CD4-positive, alpha-beta T cell (primary cell): ENCODE measurements at regions not wholly inside any gene's neighbourhood (a gene's known extent, or its start where the extent isn't known, plus 50 kb on each side); places are given as distances from the start of the nearest gene placed in this dataset.

ENCODE experiments used
- ATAC-seq: fragments of 200-7000 bp; cut with Tn5 transposase; one replicate; pipeline ENCODE4 v1.10.0; 2022; ENCODE audit warnings: mild to moderate bottlenecking; ENCODE audit not compliant: poor library complexity
- CTCF ChIA-PET: fragments of 350-600 bp; sonication (Branson Sonifier 250); formaldehyde crosslinking; loops from one replicate; lab custom pipeline; 2021; ENCODE audit warnings: antibody characterized with exemption, inconsistent platforms; lab: Charles Lee
- POLR2A ChIA-PET: fragments of 350-600 bp; sonication (Branson Sonifier 250); formaldehyde crosslinking; loops from one replicate; lab custom pipeline; 2021; ENCODE audit warnings: antibody characterized with exemption, inconsistent platforms; lab: Charles Lee
- DNase-seq, 14 experiments: peaks; one replicate each; pipeline ENCODE4 v3.0.0-alpha.2; 2013 to 2020; ENCODE audit warnings: mixed read lengths in 2 of 14
- H3K27ac ChIP-seq, 2 donors: one replicate each; pipeline versions ENCODE4 v1.5.1 to v1.7.0; 2013; ENCODE audit warnings: low read length in 2 of 2, low read depth in 1 of 2, mild to moderate bottlenecking in 1 of 2
- H3K27me3 ChIP-seq, 2 experiments: 1 replicate in 1 of 2; 2 replicates in 1 of 2; pipeline versions ENCODE4 v1.6.1 to v1.7.0; 2013; ENCODE audit warnings: low read length in 2 of 2, control low read depth in 1 of 2, mild to moderate bottlenecking in 1 of 2, moderate library complexity in 1 of 2; ENCODE audit not compliant: insufficient read depth in 2 of 2, control insufficient read depth in 1 of 2
- H3K36me3 ChIP-seq: one replicate; pipeline ENCODE4 v1.6.1; 2013; ENCODE audit warnings: low read length, control low read depth; ENCODE audit not compliant: insufficient read depth
- H3K4me1 ChIP-seq: one replicate; pipeline ENCODE4 v1.6.1; 2013; ENCODE audit warnings: low read length, control low read depth; ENCODE audit not compliant: insufficient read depth
- H3K4me3 ChIP-seq: one replicate; pipeline ENCODE4 v1.5.1; 2013; ENCODE audit warnings: mild to moderate bottlenecking, low read length, moderate library complexity
- H3K9me3 ChIP-seq, 2 experiments: 1 replicate in 1 of 2; 2 replicates in 1 of 2; pipeline versions ENCODE4 v1.6.1 to v1.7.0; 2013; ENCODE audit warnings: low read length in 2 of 2, mild to moderate bottlenecking in 2 of 2, control low read depth in 1 of 2, moderate library complexity in 1 of 2; ENCODE audit not compliant: control insufficient read depth in 1 of 2, insufficient read depth in 1 of 2
- H3K27ac Mint-ChIP-seq: one replicate; pipeline ENCODE4 v1.8.0; 2020; ENCODE audit warnings: mixed read lengths
- H3K27me3 Mint-ChIP-seq: one replicate; pipeline ENCODE4 v1.8.0; 2021; ENCODE audit warnings: mixed read lengths
- H3K36me3 Mint-ChIP-seq: one replicate; pipeline ENCODE4 v1.8.0; 2021; ENCODE audit warnings: low read depth, mixed read lengths
- H3K4me1 Mint-ChIP-seq: one replicate; pipeline ENCODE4 v1.8.0; 2021; ENCODE audit warnings: low read depth, mixed read lengths
- H3K4me3 Mint-ChIP-seq: one replicate; pipeline ENCODE4 v1.8.0; 2020; ENCODE audit warnings: mild to moderate bottlenecking, mixed read lengths
- H3K9me3 Mint-ChIP-seq: one replicate; pipeline ENCODE4 v1.8.0; 2020; ENCODE audit warnings: mixed read lengths
- intact Hi-C, 2 experiments: fragments of 100-400 bp; cut with DNase I in 1 of 2; cut with micrococcal nuclease in 1 of 2; formaldehyde crosslinking; loops; one replicate each; pipeline versions ENCODE4 v1.15.1 to v1.9.0; 2023 to 2025; cut with DNase I, micrococcal nuclease
- TF ChIP-seq, protein P1 (sequence below): fragments of 200-600 bp; IDR thresholded peaks from one replicate; pipeline ENCODE4 v1.8.0; 2022; ENCODE audit warnings: antibody characterized with exemption, mild to moderate bottlenecking

- TF ChIP-seq, protein P1, sequence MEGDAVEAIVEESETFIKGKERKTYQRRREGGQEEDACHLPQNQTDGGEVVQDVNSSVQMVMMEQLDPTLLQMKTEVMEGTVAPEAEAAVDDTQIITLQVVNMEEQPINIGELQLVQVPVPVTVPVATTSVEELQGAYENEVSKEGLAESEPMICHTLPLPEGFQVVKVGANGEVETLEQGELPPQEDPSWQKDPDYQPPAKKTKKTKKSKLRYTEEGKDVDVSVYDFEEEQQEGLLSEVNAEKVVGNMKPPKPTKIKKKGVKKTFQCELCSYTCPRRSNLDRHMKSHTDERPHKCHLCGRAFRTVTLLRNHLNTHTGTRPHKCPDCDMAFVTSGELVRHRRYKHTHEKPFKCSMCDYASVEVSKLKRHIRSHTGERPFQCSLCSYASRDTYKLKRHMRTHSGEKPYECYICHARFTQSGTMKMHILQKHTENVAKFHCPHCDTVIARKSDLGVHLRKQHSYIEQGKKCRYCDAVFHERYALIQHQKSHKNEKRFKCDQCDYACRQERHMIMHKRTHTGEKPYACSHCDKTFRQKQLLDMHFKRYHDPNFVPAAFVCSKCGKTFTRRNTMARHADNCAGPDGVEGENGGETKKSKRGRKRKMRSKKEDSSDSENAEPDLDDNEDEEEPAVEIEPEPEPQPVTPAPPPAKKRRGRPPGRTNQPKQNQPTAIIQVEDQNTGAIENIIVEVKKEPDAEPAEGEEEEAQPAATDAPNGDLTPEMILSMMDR = no peak
- H3K27ac ChIP-seq = no peak overlapping the region
- H3K4me1 ChIP-seq = no peaks in the 10 kb centered on the region
- H3K27me3 ChIP-seq = no peaks in the 10 kb centered on the region
- POLR2A ChIA-PET = no interaction called here
- Mint-ChIP-seq H3K27me3 (no peaks in the 10 kb centered on the region), H3K9me3 (peaks cover 6% of the 10 kb centered on the region), H3K4me1 (no peaks in the 10 kb centered on the region), H3K27ac (no peak overlapping the region), H3K4me3 (no peak overlapping the region), H3K36me3 (no peaks in the 10 kb centered on the region)
- CTCF ChIA-PET = no interaction called here
- H3K36me3 ChIP-seq = no peaks in the 10 kb centered on the region
- no peaks in the 10 kb centered on the region for H3K9me3 ChIP-seq
- no peak for ATAC-seq
- H3K4me3 ChIP-seq = no peak overlapping the region
- DNase-seq = no peak
- intact Hi-C loops = no loop called here
Measured at GRCh38 chr6:91982559-91982958, 1395.7 kb upstream of the MAP3K7 start.

- no peaks in the 10 kb centered on the region for H3K4me1 Mint-ChIP-seq
- intact Hi-C loops = no loop called here
- H3K36me3 ChIP-seq = no peaks in the 10 kb centered on the region
- H3K27me3 ChIP-seq = no peaks in the 10 kb centered on the region
- no peaks in the 10 kb centered on the region for H3K9me3 ChIP-seq
- DNase-seq (no peak), ATAC-seq (no peak)
- ChIA-PET POLR2A (no interaction called here), CTCF (no interaction called here)
- no peaks in the 10 kb centered on the region for H3K27me3 Mint-ChIP-seq
- H3K4me3 ChIP-seq = no peak overlapping the region
- TF ChIP-seq, protein P1 = no peak
- no peak overlapping the region for H3K27ac Mint-ChIP-seq
- H3K4me1 ChIP-seq = no peaks in the 10 kb centered on the region
- no peak overlapping the region for H3K27ac ChIP-seq
- no peaks in the 10 kb centered on the region for H3K36me3 Mint-ChIP-seq
- H3K9me3 Mint-ChIP-seq = peaks cover 13% of the 10 kb centered on the region
- H3K4me3 Mint-ChIP-seq = no peak overlapping the region
Measured at GRCh38 chr6:91976797-91977196, 1389.9 kb upstream of the MAP3K7 start.

DNA sequence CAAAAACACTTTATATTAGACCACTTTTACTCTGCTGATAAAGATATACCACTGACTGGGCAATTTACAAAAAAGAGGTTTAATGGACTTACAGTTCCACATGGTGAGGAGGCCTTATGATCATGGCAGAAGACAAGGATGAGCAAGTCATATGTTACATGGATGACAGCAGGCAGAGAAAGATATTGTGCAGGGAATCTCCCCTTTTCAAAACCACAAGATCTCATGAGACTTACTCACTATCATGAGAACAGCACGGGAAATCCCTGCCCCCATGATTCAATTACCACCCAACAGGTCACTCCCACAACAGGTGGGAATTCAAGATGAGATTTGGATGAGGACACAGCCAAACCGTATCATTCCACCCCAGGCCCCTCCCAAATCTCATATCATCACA is 1383.8 kb upstream of the MAP3K7 start:
- TF ChIP-seq, protein P1 = no peak
- H3K4me3 ChIP-seq = no peak overlapping the region
- DNase-seq (no peak), ATAC-seq (no peak)
- H3K36me3 ChIP-seq = no peaks in the 10 kb centered on the region
- no peaks in the 10 kb centered on the region for H3K27me3 Mint-ChIP-seq
- H3K36me3 Mint-ChIP-seq = no peaks in the 10 kb centered on the region
- no peaks in the 10 kb centered on the region for H3K4me1 ChIP-seq
- ChIA-PET POLR2A (no interaction called here), CTCF (no interaction called here)
- H3K4me3 Mint-ChIP-seq = no peak overlapping the region
- peaks cover 3 to 8% of the 10 kb centered on the region in 2 experiments for H3K9me3 ChIP-seq
- no peaks in the 10 kb centered on the region for H3K27me3 ChIP-seq
- no peak overlapping the region for H3K27ac ChIP-seq
- peaks cover 15% of the 10 kb centered on the region for H3K9me3 Mint-ChIP-seq
- no peak overlapping the region for H3K27ac Mint-ChIP-seq
- intact Hi-C loops = no loop called here
- H3K4me1 Mint-ChIP-seq = no peaks in the 10 kb centered on the region
